Testis (tissue), 2 donors: ENCODE measurements at regions not wholly inside any gene's neighbourhood (a gene's known extent, or its start where the extent isn't known, plus 50 kb on each side); places are given as distances from the start of the nearest gene placed in this dataset.

ENCODE experiments used
- DNase-seq: peaks from one replicate; pipeline ENCODE4 v3.0.0-alpha.2; 2019
- H3K27ac ChIP-seq, 2 donors: fragments of 200-600 bp; sonication (generic); one replicate each; pipeline ENCODE4 v1.5.1; 2019
- H3K27me3 ChIP-seq: fragments of 200-600 bp; sonication (generic); one replicate; pipeline ENCODE4 v1.5.1; 2019
- H3K36me3 ChIP-seq: fragments of 200-600 bp; sonication (generic); one replicate; pipeline ENCODE4 v1.5.1; 2017; ENCODE audit warnings: low read depth; ENCODE audit errors: missing control alignments
- H3K4me1 ChIP-seq: fragments of 200-600 bp; sonication (generic); one replicate; pipeline ENCODE4 v1.5.1; 2019
- H3K4me3 ChIP-seq, 2 donors: fragments of 200-600 bp; sonication (generic); one replicate each; pipeline ENCODE4 v1.5.1; 2017 to 2019
- H3K9me3 ChIP-seq: fragments of 200-600 bp; sonication (generic); one replicate; pipeline ENCODE4 v1.5.1; 2017
- CTCF ChIP-seq, 3 experiments: fragments of 450-650 bp in 2 of 3; fragments of 200-600 bp in 1 of 3; sonication (generic) in 1 of 3; IDR thresholded peaks; one replicate each; pipeline ENCODE4 v1.5.1; 2016 to 2019; ENCODE audit warnings: antibody characterized with exemption in 3 of 3, mild to moderate bottlenecking in 2 of 3, moderate library complexity in 1 of 3
- POLR2A ChIP-seq: fragments of 450-650 bp; IDR thresholded peaks from one replicate; pipeline ENCODE4 v1.6.1; 2017; ENCODE audit warnings: antibody characterized with exemption, mild to moderate bottlenecking, moderate library complexity
- WGBS, 2 donors: methylation state at CpG; one replicate each; pipeline ENCODE4 v1.1.5; 2018; 5-methylcytosine and 5-hydroxymethylcytosine counted together
- intact Hi-C: fragments of 100-400 bp; cut with DNase I; formaldehyde crosslinking; loops from one replicate; pipeline ENCODE4 v1.15.1; 2023; ENCODE audit warnings: low total_unique reads

GRCh38 chr13:73933795-73934194 lies 200.4 kb downstream of the KLF12 start:
- WGBS, 2 donors = 88 to 90% methylated on average over 2 of the region's 2 CpGs
- Histone ChIP-seq H3K9me3 (no peaks in the 10 kb centered on the region), H3K27ac (no peak overlapping the region), H3K27me3 (no peaks in the 10 kb centered on the region), H3K4me1 (no peaks in the 10 kb centered on the region), H3K36me3 (no peaks in the 10 kb centered on the region), H3K4me3 (no peak overlapping the region)
- no peak for DNase-seq
- intact Hi-C loops = no loop called here
- no peak for TF ChIP-seq CTCF (IDR thresholded peaks at IDR 0.05)
- TF ChIP-seq POLR2A = no peak

GRCh38 chr13:73932091-73932490 lies 202.1 kb downstream of the KLF12 start:
- no peak overlapping the region for H3K27ac ChIP-seq
- H3K9me3 ChIP-seq = no peaks in the 10 kb centered on the region
- WGBS, 2 donors = 80 to 89% methylated on average over 2 of the region's 2 CpGs
- H3K4me3 ChIP-seq = no peak overlapping the region
- H3K36me3 ChIP-seq = no peaks in the 10 kb centered on the region
- no peak for DNase-seq
- H3K4me1 ChIP-seq = no peaks in the 10 kb centered on the region
- no peak for TF ChIP-seq CTCF (IDR thresholded peaks at IDR 0.05)
- no peak for TF ChIP-seq POLR2A
- intact Hi-C loops = no loop called here
- no peaks in the 10 kb centered on the region for H3K27me3 ChIP-seq

- DNase-seq = no peak
- WGBS, 2 donors = 86 to 97% methylated on average over 4 to 6 of the region's 6 CpGs
- no peak overlapping the region for H3K4me3 ChIP-seq
- no peaks in the 10 kb centered on the region for H3K4me1 ChIP-seq
- H3K27me3 ChIP-seq = no peaks in the 10 kb centered on the region
- TF ChIP-seq POLR2A (no peak), CTCF (IDR thresholded peaks at IDR 0.05) (no peak)
- intact Hi-C loops = no loop called here
- no peaks in the 10 kb centered on the region for H3K9me3 ChIP-seq
- H3K36me3 ChIP-seq = no peaks in the 10 kb centered on the region
- no peak overlapping the region for H3K27ac ChIP-seq
These were observed 204.8 kb downstream of the KLF12 start for GRCh38 chr13:73929287-73929932.

GRCh38 chr13:73924607-73925006 lies 209.6 kb downstream of the KLF12 start:
- no peak overlapping the region for H3K27ac ChIP-seq
- no peak overlapping the region for H3K4me3 ChIP-seq
- H3K27me3 ChIP-seq = no peaks in the 10 kb centered on the region
- no peaks in the 10 kb centered on the region for H3K4me1 ChIP-seq
- H3K9me3 ChIP-seq = no peaks in the 10 kb centered on the region
- no peaks in the 10 kb centered on the region for H3K36me3 ChIP-seq
- no peak for DNase-seq
- intact Hi-C loops = no loop called here
- TF ChIP-seq CTCF (IDR thresholded peaks at IDR 0.05) (no peak), POLR2A (no peak)
- WGBS, 2 donors = 95 to 97% methylated on average over 1 of the region's 1 CpG
